Natural killer cell (primary cell): ENCODE measurements at regions not wholly inside any gene's neighbourhood (a gene's known extent, or its start where the extent isn't known, plus 50 kb on each side); places are given as distances from the start of the nearest gene placed in this dataset.

Experiments used
- ATAC-seq, 3 donors: fragments of 150-1000 bp in 2 of 3; fragments of 200-7000 bp in 1 of 3; cut with Tn5 transposase; 1 replicate in 1 of 3; 2 replicates in 2 of 3; pipeline ENCODE4 v1.10.0; 2021; ENCODE audit warnings: mild to moderate bottlenecking in 2 of 3, moderate library complexity in 2 of 3
- DNase-seq, 2 donors: peaks; one replicate each; pipeline versions ENCODE4 v3.0.0 to v3.0.0-alpha.2; 2013 to 2021; ENCODE audit warnings: mixed read lengths in 1 of 2
- H3K27ac ChIP-seq: one replicate; pipeline ENCODE4 v1.5.1; 2013; ENCODE audit warnings: mild to moderate bottlenecking, low read length
- H3K27me3 ChIP-seq: one replicate; pipeline ENCODE4 v1.6.1; 2013; ENCODE audit warnings: low read length; ENCODE audit not compliant: control insufficient read depth, insufficient read depth
- H3K36me3 ChIP-seq: one replicate; pipeline ENCODE4 v1.6.1; 2013; ENCODE audit warnings: low read length; ENCODE audit not compliant: control insufficient read depth, insufficient read depth
- H3K4me1 ChIP-seq: one replicate; pipeline ENCODE4 v1.6.1; 2013; ENCODE audit warnings: low read length; ENCODE audit not compliant: control insufficient read depth, insufficient read depth
- H3K4me3 ChIP-seq: one replicate; pipeline ENCODE4 v1.5.1; 2013; ENCODE audit warnings: low read length
- H3K9me3 ChIP-seq: one replicate; pipeline ENCODE4 v1.6.1; 2013; ENCODE audit warnings: low read length; ENCODE audit not compliant: control insufficient read depth, insufficient read depth
- H3K27ac Mint-ChIP-seq, 2 donors: one replicate each; pipeline ENCODE4 v1.8.0; 2022; ENCODE audit warnings: mild to moderate bottlenecking in 2 of 2, mixed read lengths in 2 of 2, moderate library complexity in 1 of 2
- H3K27me3 Mint-ChIP-seq, 2 donors: one replicate each; pipeline ENCODE4 v1.8.0; 2022; ENCODE audit warnings: low read depth in 2 of 2, mixed read lengths in 2 of 2
- H3K36me3 Mint-ChIP-seq: one replicate; pipeline ENCODE4 v1.8.0; 2022; ENCODE audit warnings: mixed read lengths
- H3K4me1 Mint-ChIP-seq, 2 donors: one replicate each; pipeline ENCODE4 v1.8.0; 2022; ENCODE audit warnings: mixed read lengths in 2 of 2
- H3K4me3 Mint-ChIP-seq: one replicate; pipeline ENCODE4 v1.8.0; 2022; ENCODE audit warnings: mild to moderate bottlenecking, moderate library complexity, mixed read lengths
- H3K9me3 Mint-ChIP-seq, 2 donors: one replicate each; pipeline ENCODE4 v1.8.0; 2022; ENCODE audit warnings: mixed read lengths in 2 of 2
- CTCF ChIP-seq: fragments of 200-600 bp; IDR thresholded peaks from one replicate; pipeline ENCODE4 v1.8.0; 2022; ENCODE audit warnings: antibody characterized with exemption
- WGBS: methylation state at CpG from one replicate; pipeline ENCODE4 v1.1.7; 2013; ENCODE audit warnings: missing lambda C conversion rate; ENCODE audit not compliant: insufficient coverage; 5-methylcytosine and 5-hydroxymethylcytosine counted together
- intact Hi-C: fragments of 100-400 bp; cut with micrococcal nuclease; formaldehyde crosslinking; loops from one replicate; pipeline ENCODE4 v1.14.2; 2022

GRCh38 chr9:18352711-18353110 lies 121.2 kb upstream of the ADAMTSL1 start:
- no peaks in the 10 kb centered on the region for H3K4me1 Mint-ChIP-seq
- Histone ChIP-seq H3K4me1 (no peaks in the 10 kb centered on the region), H3K27me3 (no peaks in the 10 kb centered on the region), H3K4me3 (no peak overlapping the region), H3K9me3 (no peaks in the 10 kb centered on the region), H3K36me3 (no peaks in the 10 kb centered on the region), H3K27ac (no peak overlapping the region)
- intact Hi-C loops: no loop called here
- no peak for TF ChIP-seq CTCF
- no peak for ATAC-seq
- no peak overlapping the region for H3K27ac Mint-ChIP-seq
- no peaks in the 10 kb centered on the region for H3K27me3 Mint-ChIP-seq
- H3K36me3 Mint-ChIP-seq: no peaks in the 10 kb centered on the region
- H3K4me3 Mint-ChIP-seq: no peak overlapping the region
- 100% methylated on average over 1 of the region's 3 CpGs for whole genome bisulfite sequencing
- peaks cover 0 to 2% of the 10 kb centered on the region in 2 donors for H3K9me3 Mint-ChIP-seq
- DNase-seq: no peak

- ATAC-seq (no peak), DNase-seq (no peak)
- Histone ChIP-seq H3K4me3 (no peak overlapping the region), H3K27ac (no peak overlapping the region), H3K4me1 (no peaks in the 10 kb centered on the region), H3K36me3 (no peaks in the 10 kb centered on the region), H3K9me3 (no peaks in the 10 kb centered on the region), H3K27me3 (no peaks in the 10 kb centered on the region)
- no peak overlapping the region for H3K4me3 Mint-ChIP-seq
- intact Hi-C loops: no loop called here
- no peaks in the 10 kb centered on the region for H3K9me3 Mint-ChIP-seq
- no peak for TF ChIP-seq CTCF
- no peaks in the 10 kb centered on the region for H3K27me3 Mint-ChIP-seq
- H3K27ac Mint-ChIP-seq: no peak overlapping the region
- H3K4me1 Mint-ChIP-seq: no peaks in the 10 kb centered on the region
- H3K36me3 Mint-ChIP-seq: no peaks in the 10 kb centered on the region
Observed at GRCh38 chr9:18353473-18353872, 120.5 kb upstream of the ADAMTSL1 start.

GRCh38 chr9:18357321-18357720 lies 116.6 kb upstream of the ADAMTSL1 start:
- H3K4me1 Mint-ChIP-seq: no peaks in the 10 kb centered on the region
- Histone ChIP-seq H3K36me3 (no peaks in the 10 kb centered on the region), H3K4me3 (no peak overlapping the region), H3K4me1 (no peaks in the 10 kb centered on the region), H3K27me3 (no peaks in the 10 kb centered on the region), H3K27ac (no peak overlapping the region), H3K9me3 (no peaks in the 10 kb centered on the region)
- H3K36me3 Mint-ChIP-seq: no peaks in the 10 kb centered on the region
- no peak overlapping the region for H3K4me3 Mint-ChIP-seq
- WGBS: 71% methylated on average over 1 of the region's 1 CpG
- no peak overlapping the region for H3K27ac Mint-ChIP-seq
- no peaks in the 10 kb centered on the region for H3K27me3 Mint-ChIP-seq
- ATAC-seq (no peak), DNase-seq (no peak)
- no peaks in the 10 kb centered on the region for H3K9me3 Mint-ChIP-seq
- TF ChIP-seq CTCF: no peak
- intact Hi-C loops: no loop called here

- H3K27me3 ChIP-seq: no peaks in the 10 kb centered on the region
- H3K4me1 ChIP-seq: no peaks in the 10 kb centered on the region
- Mint-ChIP-seq H3K27me3 (no peaks in the 10 kb centered on the region), H3K4me1 (no peaks in the 10 kb centered on the region), H3K9me3 (no peaks in the 10 kb centered on the region), H3K36me3 (no peaks in the 10 kb centered on the region), H3K4me3 (no peak overlapping the region), H3K27ac (no peak overlapping the region)
- no peak overlapping the region for H3K27ac ChIP-seq
- DNase-seq: no peak
- ATAC-seq: no peak
- no peaks in the 10 kb centered on the region for H3K36me3 ChIP-seq
- intact Hi-C loops: no loop called here
- H3K9me3 ChIP-seq: no peaks in the 10 kb centered on the region
- no peak overlapping the region for H3K4me3 ChIP-seq
- TF ChIP-seq CTCF: no peak
- no CpG with 5 or more reads among the region's 2 CpGs for WGBS
Observed at GRCh38 chr9:18358325-18358724, 115.6 kb upstream of the ADAMTSL1 start.
